ENCODE measurements at regions not wholly inside any gene's neighbourhood (a gene's known extent, or its start where the extent isn't known, plus 50 kb on each side); places are given as distances from the start of the nearest gene placed in this dataset.

- TF ChIP-seq SUZ12 (IDR thresholded peaks at IDR 0.05; ENCODE audit: extremely low read depth, insufficient read depth, insufficient read length): no peak
- no peak for TF ChIP-seq YY1 (IDR thresholded peaks at IDR 0.05; ENCODE audit: insufficient read depth, insufficient read length)
- no peak for TF ChIP-seq ZNF274 (IDR thresholded peaks at IDR 0.05; ENCODE audit: low read depth, low read length)
- no peaks in the 10 kb centered on the region for H3K27me3 ChIP-seq (ENCODE audit: insufficient read depth, insufficient read length)
- DNase-seq (ENCODE audit: low read depth, low spot score): no peak
- no peak overlapping the region for H3K9ac ChIP-seq (ENCODE audit: insufficient read length, low read depth)
- H3K9me3 ChIP-seq (ENCODE audit: insufficient read depth, low read length): no peaks in the 10 kb centered on the region
- H3K36me3 ChIP-seq (ENCODE audit: insufficient read depth, insufficient read length, low read length): no peaks in the 10 kb centered on the region
- H3K4me1 ChIP-seq (ENCODE audit: insufficient read depth, insufficient read length): no peaks in the 10 kb centered on the region
- H3K4me3 ChIP-seq (ENCODE audit: insufficient read length, low read depth): no peak overlapping the region
These were observed 500.2 kb downstream of the TENT5A start for GRCh38 chr6:81252231-81252630.

- Histone ChIP-seq H3K4me1 (ENCODE audit: insufficient read depth, insufficient read length) (no peaks in the 10 kb centered on the region), H3K9me3 (ENCODE audit: insufficient read depth, low read length) (no peaks in the 10 kb centered on the region), H3K4me3 (ENCODE audit: insufficient read length, low read depth) (no peak overlapping the region), H3K9ac (ENCODE audit: insufficient read length, low read depth) (no peak overlapping the region), H3K27me3 (ENCODE audit: insufficient read depth, insufficient read length) (no peaks in the 10 kb centered on the region), H3K36me3 (ENCODE audit: insufficient read depth, insufficient read length, low read length) (no peaks in the 10 kb centered on the region)
- no peak for DNase-seq (ENCODE audit: low read depth, low spot score)
- TF ChIP-seq YY1 (IDR thresholded peaks at IDR 0.05; ENCODE audit: insufficient read depth, insufficient read length): no peak
- TF ChIP-seq ZNF274 (IDR thresholded peaks at IDR 0.05; ENCODE audit: low read depth, low read length): no peak
- no peak for TF ChIP-seq SUZ12 (IDR thresholded peaks at IDR 0.05; ENCODE audit: extremely low read depth, insufficient read depth, insufficient read length)
These were observed 506.3 kb downstream of the TENT5A start for GRCh38 chr6:81246200-81246599.

- Histone ChIP-seq H3K27me3 (ENCODE audit: insufficient read depth, insufficient read length) (no peaks in the 10 kb centered on the region), H3K4me1 (ENCODE audit: insufficient read depth, insufficient read length) (no peaks in the 10 kb centered on the region), H3K9ac (ENCODE audit: insufficient read length, low read depth) (no peak overlapping the region), H3K4me3 (ENCODE audit: insufficient read length, low read depth) (no peak overlapping the region), H3K36me3 (ENCODE audit: insufficient read depth, insufficient read length, low read length) (no peaks in the 10 kb centered on the region), H3K9me3 (ENCODE audit: insufficient read depth, low read length) (no peaks in the 10 kb centered on the region)
- no peak for TF ChIP-seq SUZ12 (IDR thresholded peaks at IDR 0.05; ENCODE audit: extremely low read depth, insufficient read depth, insufficient read length)
- no peak for TF ChIP-seq ZNF274 (IDR thresholded peaks at IDR 0.05; ENCODE audit: low read depth, low read length)
- no peak for TF ChIP-seq YY1 (IDR thresholded peaks at IDR 0.05; ENCODE audit: insufficient read depth, insufficient read length)
- no peak for DNase-seq (ENCODE audit: low read depth, low spot score)
These were observed 509.9 kb downstream of the TENT5A start for GRCh38 chr6:81242624-81243023.

GRCh38 chr6:81241126-81242041 is 511.1 kb downstream of the TENT5A start:
- Histone ChIP-seq H3K36me3 (ENCODE audit: insufficient read depth, insufficient read length, low read length) (no peaks in the 10 kb centered on the region), H3K27me3 (ENCODE audit: insufficient read depth, insufficient read length) (no peaks in the 10 kb centered on the region), H3K9me3 (ENCODE audit: insufficient read depth, low read length) (no peaks in the 10 kb centered on the region), H3K9ac (ENCODE audit: insufficient read length, low read depth) (no peak overlapping the region), H3K4me3 (ENCODE audit: insufficient read length, low read depth) (no peak overlapping the region), H3K4me1 (ENCODE audit: insufficient read depth, insufficient read length) (no peaks in the 10 kb centered on the region)
- DNase-seq (ENCODE audit: low read depth, low spot score): peak; percentile 1
- TF ChIP-seq YY1 (IDR thresholded peaks at IDR 0.05; ENCODE audit: insufficient read depth, insufficient read length) (no peak), ZNF274 (IDR thresholded peaks at IDR 0.05; ENCODE audit: low read depth, low read length) (no peak), SUZ12 (IDR thresholded peaks at IDR 0.05; ENCODE audit: extremely low read depth, insufficient read depth, insufficient read length) (no peak)

GRCh38 chr6:81238390-81238789 is 514.1 kb downstream of the TENT5A start:
- Histone ChIP-seq H3K4me1 (ENCODE audit: insufficient read depth, insufficient read length) (no peaks in the 10 kb centered on the region), H3K27me3 (ENCODE audit: insufficient read depth, insufficient read length) (no peaks in the 10 kb centered on the region), H3K9ac (ENCODE audit: insufficient read length, low read depth) (no peak overlapping the region), H3K36me3 (ENCODE audit: insufficient read depth, insufficient read length, low read length) (no peaks in the 10 kb centered on the region), H3K4me3 (ENCODE audit: insufficient read length, low read depth) (no peak overlapping the region), H3K9me3 (ENCODE audit: insufficient read depth, low read length) (no peaks in the 10 kb centered on the region)
- TF ChIP-seq ZNF274 (IDR thresholded peaks at IDR 0.05; ENCODE audit: low read depth, low read length): no peak
- TF ChIP-seq YY1 (IDR thresholded peaks at IDR 0.05; ENCODE audit: insufficient read depth, insufficient read length): no peak
- TF ChIP-seq SUZ12 (IDR thresholded peaks at IDR 0.05; ENCODE audit: extremely low read depth, insufficient read depth, insufficient read length): no peak
- DNase-seq (ENCODE audit: low read depth, low spot score): no peak

GRCh38 chr6:81237226-81237625 is 515.3 kb downstream of the TENT5A start:
- H3K9ac ChIP-seq (ENCODE audit: insufficient read length, low read depth): no peak overlapping the region
- no peaks in the 10 kb centered on the region for H3K27me3 ChIP-seq (ENCODE audit: insufficient read depth, insufficient read length)
- H3K4me3 ChIP-seq (ENCODE audit: insufficient read length, low read depth): no peak overlapping the region
- DNase-seq (ENCODE audit: low read depth, low spot score): no peak
- H3K4me1 ChIP-seq (ENCODE audit: insufficient read depth, insufficient read length): no peaks in the 10 kb centered on the region
- TF ChIP-seq SUZ12 (IDR thresholded peaks at IDR 0.05; ENCODE audit: extremely low read depth, insufficient read depth, insufficient read length) (no peak), YY1 (IDR thresholded peaks at IDR 0.05; ENCODE audit: insufficient read depth, insufficient read length) (no peak), ZNF274 (IDR thresholded peaks at IDR 0.05; ENCODE audit: low read depth, low read length) (no peak)
- H3K36me3 ChIP-seq (ENCODE audit: insufficient read depth, insufficient read length, low read length): no peaks in the 10 kb centered on the region
- no peaks in the 10 kb centered on the region for H3K9me3 ChIP-seq (ENCODE audit: insufficient read depth, low read length)

GRCh38 chr6:81235512-81235911 is 517.0 kb downstream of the TENT5A start:
- H3K9me3 ChIP-seq (ENCODE audit: insufficient read depth, low read length): no peaks in the 10 kb centered on the region
- DNase-seq (ENCODE audit: low read depth, low spot score): no peak
- H3K9ac ChIP-seq (ENCODE audit: insufficient read length, low read depth): no peak overlapping the region
- no peaks in the 10 kb centered on the region for H3K36me3 ChIP-seq (ENCODE audit: insufficient read depth, insufficient read length, low read length)
- no peaks in the 10 kb centered on the region for H3K4me1 ChIP-seq (ENCODE audit: insufficient read depth, insufficient read length)
- H3K27me3 ChIP-seq (ENCODE audit: insufficient read depth, insufficient read length): no peaks in the 10 kb centered on the region
- TF ChIP-seq SUZ12 (IDR thresholded peaks at IDR 0.05; ENCODE audit: extremely low read depth, insufficient read depth, insufficient read length) (no peak), ZNF274 (IDR thresholded peaks at IDR 0.05; ENCODE audit: low read depth, low read length) (no peak), YY1 (IDR thresholded peaks at IDR 0.05; ENCODE audit: insufficient read depth, insufficient read length) (no peak)
- no peak overlapping the region for H3K4me3 ChIP-seq (ENCODE audit: insufficient read length, low read depth)

All from NT2/D1 (cell line).